ENCODE measurements at regions not wholly inside any gene's neighbourhood (a gene's known extent, or its start where the extent isn't known, plus 50 kb on each side); places are given as distances from the start of the nearest gene placed in this dataset.
"Not testable (repeated sequence)": the region's sequence is repeated elsewhere in the genome, so short reads cannot be mapped to it uniquely, and the experiment has no call there.

- not testable (repeated sequence) for TF ChIP-seq CTCF, POLR2A, POLR2AphosphoS5, EP300 (IDR thresholded peaks at IDR 0.05)
Measured at GRCh38 chr1:206384891-206385290, 85.4 kb upstream of the IKBKE start.
